Heart left ventricle (tissue), 16 donors: ENCODE measurements at regions not wholly inside any gene's neighbourhood (a gene's known extent, or its start where the extent isn't known, plus 50 kb on each side); places are given as distances from the start of the nearest gene placed in this dataset.

Experiments used
- ATAC-seq, 4 donors: fragments of 200-7000 bp; cut with Tn5 transposase; one replicate each; pipeline ENCODE4 v1.9.1; 2020 to 2022; ENCODE audit warnings: moderate library complexity in 4 of 4, mild to moderate bottlenecking in 3 of 4, moderate number of reproducible peaks in 1 of 4
- DNase-seq, 5 donors: peaks; one replicate each; pipeline ENCODE4 v3.0.0-alpha.2; 2020
- H3K27ac ChIP-seq, 12 donors: fragments of 200-600 bp; sonication (generic) in 4 of 12; one replicate each; pipeline versions ENCODE4 v1.5.0 to v1.8.0; 2016 to 2022; ENCODE audit warnings: mild to moderate bottlenecking in 2 of 12
- H3K27me3 ChIP-seq, 9 donors: fragments of 200-600 bp; sonication (generic) in 2 of 9; one replicate each; pipeline versions ENCODE4 v1.5.1 to v1.8.0; 2016 to 2022; ENCODE audit warnings: mild to moderate bottlenecking in 3 of 9
- H3K36me3 ChIP-seq, 9 donors: fragments of 200-600 bp; sonication (generic) in 2 of 9; one replicate each; pipeline versions ENCODE4 v1.5.0 to v1.8.0; 2018 to 2022; ENCODE audit warnings: mild to moderate bottlenecking in 2 of 9
- H3K4me1 ChIP-seq, 12 donors: fragments of 200-600 bp; sonication (generic) in 4 of 12; one replicate each; pipeline versions ENCODE4 v1.5.0 to v1.8.0; 2016 to 2022; ENCODE audit warnings: mild to moderate bottlenecking in 3 of 12
- H3K4me3 ChIP-seq, 12 donors: fragments of 200-600 bp; sonication (generic) in 4 of 12; one replicate each; pipeline versions ENCODE4 v1.5.0 to v1.8.0; 2017 to 2022; ENCODE audit warnings: mild to moderate bottlenecking in 9 of 12, moderate library complexity in 4 of 12
- H3K9me3 ChIP-seq, 12 donors: fragments of 200-600 bp; sonication (generic) in 4 of 12; one replicate each; pipeline versions ENCODE4 v1.5.0 to v1.8.0; 2016 to 2022; ENCODE audit warnings: mild to moderate bottlenecking in 1 of 12
- POLR2A ChIP-seq, 2 donors: fragments of 450-650 bp; IDR thresholded peaks; one replicate each; pipeline ENCODE4 v1.6.1; 2017; ENCODE audit warnings: antibody characterized with exemption in 2 of 2, mild to moderate bottlenecking in 2 of 2, moderate library complexity in 2 of 2
- WGBS, 4 donors: extraction: QIAGEN DNeasy Blood & Tissue Kit in 2 of 4; methylation state at CpG; one replicate each; pipeline versions ENCODE4 v1.1.5 to v1.1.7; 2013 to 2018; 5-methylcytosine and 5-hydroxymethylcytosine counted together
- intact Hi-C, 10 donors: fragments of 100-400 bp; cut with DNase I; formaldehyde crosslinking; loops; one replicate each; pipeline versions ENCODE4 v1.11.1 to v1.14.2; 2022
- TF ChIP-seq, protein P1 (sequence below), 12 donors: fragments of 200-600 bp; sonication (generic) in 4 of 12; IDR thresholded peaks; one replicate each; pipeline versions ENCODE4 v1.5.0 to v1.8.0; 2018 to 2022; ENCODE audit warnings: antibody characterized with exemption in 12 of 12, mild to moderate bottlenecking in 5 of 12
- donor health status: ischemic (EF 13 %, LVEDD 7.1; RV severe dilation, severe dysfunction).
- donor health status: healthy with polysubstance abuse.
- donor health status: DM: no; HTN: yes; CAD: no.
- donor health status: DM: no; HTN: no; CAD: no.
- donor health status: ischemic (EF 25% LVEDD 6.9; RV normal size, moderate dysfunction).
- donor health status: ischemic (EF 25% LVEDD 5.7; RV mildly dilated, moderate dysfunction).
- donor health status: healthy.
- donor health status: DM: yes; HTN: yes; CAD: no.
- donor health status: ischemic (EF 35%, LVEDD 5.7; RV mildly dilated, moderate dysfunction).
- donor health status: nonischemic (EF 11% LVEDD 7.7; RV severe dilation, severe dysfunction).
- donor health status: DM: yes; HTN: yes; CAD: no.
- donor health status: PGD.
- donor health status: ischemic (EF 29% LVEDD 5.4; RV normal size, mild dysfunction).
- donor health status: nonischemic (EF 23%, LVEDD 6.1; RV moderate dilation, normal function).

DNA sequence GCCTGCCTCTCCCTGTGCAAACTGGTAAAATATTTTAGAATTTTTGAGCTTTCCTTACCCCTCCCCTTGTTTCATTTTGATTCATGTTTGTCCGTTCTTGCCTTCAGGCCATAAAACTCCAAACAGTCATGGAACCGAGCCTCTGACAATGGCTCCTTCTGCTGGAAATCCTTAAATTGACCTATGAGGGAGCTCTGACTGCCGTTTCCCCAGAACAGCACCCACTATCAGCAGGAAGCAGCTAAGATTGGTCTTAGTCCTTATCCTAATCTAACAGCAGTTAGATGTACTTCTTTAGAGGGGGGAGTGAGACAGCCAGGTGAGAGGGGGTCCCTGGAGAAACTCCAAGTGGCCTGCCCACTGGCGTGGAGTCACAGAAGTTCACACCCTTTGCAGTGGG lies 106.7 kb downstream of the FAM174A start:
- no peak overlapping the region for H3K4me3 ChIP-seq
- H3K27ac ChIP-seq: no peak overlapping the region
- DNase-seq (no peak), ATAC-seq (no peak)
- H3K4me1 ChIP-seq: no peaks in the 10 kb centered on the region
- no peaks in the 10 kb centered on the region for H3K27me3 ChIP-seq
- no peaks in the 10 kb centered on the region for H3K36me3 ChIP-seq
- TF ChIP-seq, protein P1, sequence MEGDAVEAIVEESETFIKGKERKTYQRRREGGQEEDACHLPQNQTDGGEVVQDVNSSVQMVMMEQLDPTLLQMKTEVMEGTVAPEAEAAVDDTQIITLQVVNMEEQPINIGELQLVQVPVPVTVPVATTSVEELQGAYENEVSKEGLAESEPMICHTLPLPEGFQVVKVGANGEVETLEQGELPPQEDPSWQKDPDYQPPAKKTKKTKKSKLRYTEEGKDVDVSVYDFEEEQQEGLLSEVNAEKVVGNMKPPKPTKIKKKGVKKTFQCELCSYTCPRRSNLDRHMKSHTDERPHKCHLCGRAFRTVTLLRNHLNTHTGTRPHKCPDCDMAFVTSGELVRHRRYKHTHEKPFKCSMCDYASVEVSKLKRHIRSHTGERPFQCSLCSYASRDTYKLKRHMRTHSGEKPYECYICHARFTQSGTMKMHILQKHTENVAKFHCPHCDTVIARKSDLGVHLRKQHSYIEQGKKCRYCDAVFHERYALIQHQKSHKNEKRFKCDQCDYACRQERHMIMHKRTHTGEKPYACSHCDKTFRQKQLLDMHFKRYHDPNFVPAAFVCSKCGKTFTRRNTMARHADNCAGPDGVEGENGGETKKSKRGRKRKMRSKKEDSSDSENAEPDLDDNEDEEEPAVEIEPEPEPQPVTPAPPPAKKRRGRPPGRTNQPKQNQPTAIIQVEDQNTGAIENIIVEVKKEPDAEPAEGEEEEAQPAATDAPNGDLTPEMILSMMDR (IDR thresholded peaks at IDR 0.05): no peak
- no peak for TF ChIP-seq POLR2A (IDR thresholded peaks at IDR 0.05)
- 45 to 55% (median 51%) methylated on average over 4 of the region's 4 CpGs for WGBS, 4 donors
- no peaks in the 10 kb centered on the region for H3K9me3 ChIP-seq
- intact Hi-C loops: loop anchor here in 1 of 10 donors (10.0 kb wide), 1 partner anchor 217 kb away; no protein-coding TSS in a partner anchor

DNA sequence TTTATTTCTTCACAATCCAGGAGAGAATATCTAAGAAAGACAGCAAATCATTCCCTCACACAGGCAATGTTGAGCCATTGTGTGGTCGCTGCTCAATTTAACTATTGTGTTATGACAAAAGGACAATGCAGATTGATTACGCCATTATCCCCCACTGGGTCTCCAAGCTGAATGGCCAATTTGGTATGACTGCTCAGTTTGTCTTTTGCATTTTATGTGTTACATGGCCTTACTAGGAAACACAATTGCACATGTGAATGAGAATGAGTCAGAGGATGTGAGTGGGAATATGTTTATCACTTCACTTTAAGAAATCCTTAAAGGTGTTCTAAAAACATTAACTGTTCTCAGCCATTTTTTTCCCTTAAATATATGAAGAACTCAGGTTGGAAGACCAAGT lies 108.3 kb downstream of the FAM174A start:
- ATAC-seq (no peak), DNase-seq (no peak)
- no peaks in the 10 kb centered on the region for H3K36me3 ChIP-seq
- intact Hi-C loops: loop anchor here in 1 of 10 donors (10.0 kb wide), 1 partner anchor 219 kb away; no protein-coding TSS in a partner anchor
- peaks cover 0 to 6% (median 0%) of the 10 kb centered on the region in 12 donors for H3K4me1 ChIP-seq
- H3K27me3 ChIP-seq: no peaks in the 10 kb centered on the region
- no peaks in the 10 kb centered on the region for H3K9me3 ChIP-seq
- H3K27ac ChIP-seq: no peak overlapping the region
- WGBS, 4 donors: 86 to 95% (median 91%) methylated on average over 2 of the region's 2 CpGs
- no peak overlapping the region for H3K4me3 ChIP-seq
- TF ChIP-seq, protein P1 (IDR thresholded peaks at IDR 0.05): no peak
- TF ChIP-seq POLR2A (IDR thresholded peaks at IDR 0.05): no peak

DNA sequence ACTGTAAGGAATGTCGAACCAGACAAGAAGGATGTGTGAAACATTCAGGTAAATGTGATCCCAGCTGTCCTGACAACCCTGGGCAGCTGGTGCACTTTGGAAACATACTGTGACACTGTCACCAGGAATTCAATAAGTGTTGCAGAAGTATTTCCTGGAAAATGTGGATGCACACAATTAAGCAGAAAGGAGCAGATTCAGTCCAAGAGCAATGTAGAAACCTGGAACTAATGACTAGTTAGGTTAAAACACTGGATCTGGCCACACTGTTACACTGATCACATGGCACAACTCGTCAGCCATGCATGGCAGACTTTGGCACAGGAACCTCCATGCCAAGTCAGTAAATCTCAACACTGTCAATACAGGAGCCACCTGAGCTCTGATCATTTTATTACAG lies 109.0 kb downstream of the FAM174A start:
- no peak overlapping the region for H3K4me3 ChIP-seq
- no peaks in the 10 kb centered on the region for H3K27me3 ChIP-seq
- no peak for DNase-seq
- no peak overlapping the region for H3K27ac ChIP-seq
- intact Hi-C loops: loop anchor here in 1 of 10 donors (10.0 kb wide), 1 partner anchor 219 kb away; no protein-coding TSS in a partner anchor
- no peaks in the 10 kb centered on the region for H3K36me3 ChIP-seq
- no peak for TF ChIP-seq POLR2A (IDR thresholded peaks at IDR 0.05)
- TF ChIP-seq, protein P1 (IDR thresholded peaks at IDR 0.05): no peak
- H3K9me3 ChIP-seq: no peaks in the 10 kb centered on the region
- ATAC-seq: no peak
- H3K4me1 ChIP-seq: peaks cover 0 to 6% (median 0%) of the 10 kb centered on the region in 12 donors
- WGBS, 4 donors: 73 to 83% (median 78%) methylated on average over 2 of the region's 2 CpGs

DNA sequence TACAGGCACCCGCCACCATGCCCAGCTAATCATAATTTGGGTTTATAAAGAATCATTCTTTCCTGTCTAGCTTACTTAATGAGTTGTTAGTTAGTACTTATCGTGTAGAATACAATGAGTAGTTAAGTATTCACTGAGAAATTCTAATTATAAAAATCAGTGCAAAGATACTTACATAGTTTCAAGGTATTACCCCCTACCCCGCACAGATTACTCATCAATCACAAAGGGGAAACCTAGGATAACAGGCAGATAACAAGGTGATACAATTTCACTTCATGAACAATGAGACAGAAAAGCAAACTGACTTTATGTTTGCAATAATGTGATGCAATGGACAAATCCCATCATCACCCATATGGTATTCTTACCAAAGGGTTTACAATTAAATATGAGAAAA lies 109.6 kb downstream of the FAM174A start:
- H3K27me3 ChIP-seq: no peaks in the 10 kb centered on the region
- H3K36me3 ChIP-seq: no peaks in the 10 kb centered on the region
- H3K9me3 ChIP-seq: no peaks in the 10 kb centered on the region
- intact Hi-C loops: loop anchor here in 1 of 10 donors (10.0 kb wide), 1 partner anchor 220 kb away; no protein-coding TSS in a partner anchor
- H3K27ac ChIP-seq: no peak overlapping the region
- ATAC-seq: no peak
- no peak overlapping the region for H3K4me3 ChIP-seq
- TF ChIP-seq, protein P1 (IDR thresholded peaks at IDR 0.05): no peak
- no peak for TF ChIP-seq POLR2A (IDR thresholded peaks at IDR 0.05)
- no peak for DNase-seq
- H3K4me1 ChIP-seq: peaks cover 0 to 6% (median 0%) of the 10 kb centered on the region in 12 donors
- WGBS, 4 donors: 61 to 86% (median 72%) methylated on average over 3 of the region's 3 CpGs
